HG02970 (cell line): ENCODE measurements at regions not wholly inside any gene's neighbourhood (a gene's known extent, or its start where the extent isn't known, plus 50 kb on each side); places are given as distances from the start of the nearest gene placed in this dataset.
"Not testable (repeated sequence)": the region's sequence is repeated elsewhere in the genome, so short reads cannot be mapped to it uniquely, and the experiment has no call there.

ENCODE experiments used
- ATAC-seq: cut with Tn5 transposase; IDR thresholded peaks from one replicate; pipeline ENCODE4 v1.9.1; 2021; ENCODE audit warnings: mild to moderate bottlenecking, moderate library complexity, moderate number of reproducible peaks; ENCODE audit not compliant: unreplicated experiment, low FRiP score

GRCh38 chr12:70069221-70070105 is 173.8 kb upstream of the CNOT2 start:
- ATAC-seq, result no peak

- ATAC-seq, result no peak
Observed at GRCh38 chr12:70070494-70071007, 172.7 kb upstream of the CNOT2 start.

- no peak for ATAC-seq
Observed at GRCh38 chr12:70074510-70074909, 168.7 kb upstream of the CNOT2 start.

- no peak for ATAC-seq
Observed at GRCh38 chr12:70077441-70077840, 165.8 kb upstream of the CNOT2 start.

GRCh38 chr12:70078161-70078560 is 165.1 kb upstream of the CNOT2 start:
- no peak for ATAC-seq

GRCh38 chr12:70080566-70080965 is 162.7 kb upstream of the CNOT2 start:
- ATAC-seq, result no peak

GRCh38 chr12:70082997-70083676 is 160.1 kb upstream of the CNOT2 start:
- no peak for ATAC-seq

GRCh38 chr12:70083677-70084020 is 159.6 kb upstream of the CNOT2 start:
- ATAC-seq, result no peak

GRCh38 chr12:70086372-70086771 is 156.9 kb upstream of the CNOT2 start:
- ATAC-seq, result not testable (repeated sequence)

GRCh38 chr12:70091021-70091521 is 152.2 kb upstream of the CNOT2 start:
- no peak for ATAC-seq

- no peak for ATAC-seq
Observed at GRCh38 chr12:70094467-70094866, 148.8 kb upstream of the CNOT2 start.

- no peak for ATAC-seq
Observed at GRCh38 chr12:70096759-70097410, 146.3 kb upstream of the CNOT2 start.

- ATAC-seq, result no peak
Observed at GRCh38 chr12:70101064-70101463, 142.2 kb upstream of the CNOT2 start.

GRCh38 chr12:70106347-70106746 is 136.9 kb upstream of the CNOT2 start:
- ATAC-seq, result no peak

GRCh38 chr12:70110085-70110484 is 133.1 kb upstream of the CNOT2 start:
- ATAC-seq, result no peak

GRCh38 chr12:70117670-70118069 is 125.6 kb upstream of the CNOT2 start:
- ATAC-seq, result no peak

- no peak for ATAC-seq
Observed at GRCh38 chr12:70120970-70121369, 122.3 kb upstream of the CNOT2 start.

GRCh38 chr12:70121562-70121961 is 121.7 kb upstream of the CNOT2 start:
- no peak for ATAC-seq

GRCh38 chr12:70122804-70123203 is 120.4 kb upstream of the CNOT2 start:
- no peak for ATAC-seq

- ATAC-seq, result no peak
Observed at GRCh38 chr12:70149013-70149412, 94.2 kb upstream of the CNOT2 start.

GRCh38 chr12:70149665-70150064 is 93.6 kb upstream of the CNOT2 start:
- ATAC-seq, result no peak
